NCI-H2107 treated with DMSO at 0.1 percent for 48 hours (cell line): ENCODE measurements at regions not wholly inside any gene's neighbourhood (a gene's known extent, or its start where the extent isn't known, plus 50 kb on each side); places are given as distances from the start of the nearest gene placed in this dataset.
A peak's percentile ranks its signal among the peaks of the same experiment; 100 is the strongest.
"Not testable (repeated sequence)": the region's sequence is repeated elsewhere in the genome, so short reads cannot be mapped to it uniquely, and the experiment has no call there.

Source experiments
- DNase-seq: peaks from one replicate; lab custom pipeline; 2025; ENCODE audit not compliant: unreplicated experiment; lab: John Stamatoyannopoulos, UW

GRCh38 chr6:137313928-137314855 lies 95.0 kb upstream of the IFNGR1 start:
- DNase-seq: peak; percentile 34

GRCh38 chr6:137313211-137313610 lies 94.0 kb upstream of the IFNGR1 start:
- no peak for DNase-seq

GRCh38 chr6:137311940-137312339 lies 92.8 kb upstream of the IFNGR1 start:
- no peak for DNase-seq

- DNase-seq: peak; percentile 33
Observed at GRCh38 chr6:137309078-137309762, 90.0 kb upstream of the IFNGR1 start.

- DNase-seq: no peak
Observed at GRCh38 chr6:137307163-137307854, 88.1 kb upstream of the IFNGR1 start.

- no peak for DNase-seq
Observed at GRCh38 chr6:137305691-137306090, 86.5 kb upstream of the IFNGR1 start.

- no peak for DNase-seq
Observed at GRCh38 chr6:137304020-137304780, 85.0 kb upstream of the IFNGR1 start.

GRCh38 chr6:137303441-137303840 lies 84.3 kb upstream of the IFNGR1 start:
- DNase-seq: no peak

GRCh38 chr6:137299681-137300080 lies 80.5 kb upstream of the IFNGR1 start:
- DNase-seq: no peak

GRCh38 chr6:137297887-137298286 lies 78.7 kb upstream of the IFNGR1 start:
- DNase-seq: no peak

GRCh38 chr6:137292326-137292725 lies 73.1 kb upstream of the IFNGR1 start:
- DNase-seq: not testable (repeated sequence)

GRCh38 chr6:137291441-137291840 lies 72.3 kb upstream of the IFNGR1 start:
- DNase-seq: no peak

- no peak for DNase-seq
Observed at GRCh38 chr6:137290601-137291261, 71.5 kb upstream of the IFNGR1 start.

GRCh38 chr6:137286916-137287315 lies 67.7 kb upstream of the IFNGR1 start:
- DNase-seq: no peak

GRCh38 chr6:137286368-137286767 lies 67.2 kb upstream of the IFNGR1 start:
- DNase-seq: no peak

GRCh38 chr6:137284811-137285110 lies 65.6 kb upstream of the IFNGR1 start:
- DNase-seq: no peak

- no peak for DNase-seq
Observed at GRCh38 chr6:137283940-137284810, 65.0 kb upstream of the IFNGR1 start.

GRCh38 chr6:137283080-137283479 lies 63.9 kb upstream of the IFNGR1 start:
- DNase-seq: no peak

- no peak for DNase-seq
Observed at GRCh38 chr6:137282254-137282653, 63.1 kb upstream of the IFNGR1 start.

GRCh38 chr6:137279279-137279678 lies 60.1 kb upstream of the IFNGR1 start:
- DNase-seq: not testable (repeated sequence)
